ENCODE measurements at regions not wholly inside any gene's neighbourhood (a gene's known extent, or its start where the extent isn't known, plus 50 kb on each side); places are given as distances from the start of the nearest gene placed in this dataset.

DNA sequence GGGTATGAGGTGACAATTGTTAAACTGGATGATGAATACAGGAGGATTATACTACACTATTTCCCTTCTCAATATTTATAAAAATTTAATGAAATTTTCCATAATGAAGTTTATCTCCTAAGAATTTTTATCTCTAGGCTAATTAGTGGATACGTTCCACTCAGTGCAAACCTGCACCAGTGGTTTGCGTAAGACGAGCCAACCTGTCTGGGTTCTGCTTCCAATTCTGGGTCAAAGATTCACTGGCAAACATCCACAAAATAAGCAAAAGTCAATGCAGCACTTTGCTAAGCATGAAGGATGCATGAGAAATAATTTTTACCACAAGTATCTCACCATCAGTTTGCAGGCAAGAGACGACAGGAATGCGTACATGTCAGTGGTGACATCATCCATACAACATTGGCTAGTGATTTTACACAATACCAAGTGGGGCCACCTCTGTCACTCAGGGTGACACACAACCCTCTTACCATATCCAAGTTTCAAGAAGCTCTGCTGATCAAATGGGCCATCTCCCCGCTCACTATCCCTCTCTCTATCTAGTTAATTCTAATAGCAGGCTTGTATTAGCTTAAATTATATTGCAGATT lies 51.7 kb downstream of the FAM50B start:
- Histone ChIP-seq H3K4me3 (ENCODE audit: low read depth, low read length) (no peak overlapping the region), H3K9ac (ENCODE audit: low read depth, low read length) (no peak overlapping the region), H3K27me3 (ENCODE audit: control insufficient read depth, insufficient read depth, low read length) (no peaks in the 10 kb centered on the region), H3K36me3 (ENCODE audit: control insufficient read depth, insufficient read depth, low read length) (no peaks in the 10 kb centered on the region), H3K4me1 (ENCODE audit: control insufficient read depth, insufficient read depth, low read length) (peaks cover 3% of the 10 kb centered on the region), H3K9me3 (ENCODE audit: control insufficient read depth, insufficient read depth, low read length) (no peaks in the 10 kb centered on the region)

DNA sequence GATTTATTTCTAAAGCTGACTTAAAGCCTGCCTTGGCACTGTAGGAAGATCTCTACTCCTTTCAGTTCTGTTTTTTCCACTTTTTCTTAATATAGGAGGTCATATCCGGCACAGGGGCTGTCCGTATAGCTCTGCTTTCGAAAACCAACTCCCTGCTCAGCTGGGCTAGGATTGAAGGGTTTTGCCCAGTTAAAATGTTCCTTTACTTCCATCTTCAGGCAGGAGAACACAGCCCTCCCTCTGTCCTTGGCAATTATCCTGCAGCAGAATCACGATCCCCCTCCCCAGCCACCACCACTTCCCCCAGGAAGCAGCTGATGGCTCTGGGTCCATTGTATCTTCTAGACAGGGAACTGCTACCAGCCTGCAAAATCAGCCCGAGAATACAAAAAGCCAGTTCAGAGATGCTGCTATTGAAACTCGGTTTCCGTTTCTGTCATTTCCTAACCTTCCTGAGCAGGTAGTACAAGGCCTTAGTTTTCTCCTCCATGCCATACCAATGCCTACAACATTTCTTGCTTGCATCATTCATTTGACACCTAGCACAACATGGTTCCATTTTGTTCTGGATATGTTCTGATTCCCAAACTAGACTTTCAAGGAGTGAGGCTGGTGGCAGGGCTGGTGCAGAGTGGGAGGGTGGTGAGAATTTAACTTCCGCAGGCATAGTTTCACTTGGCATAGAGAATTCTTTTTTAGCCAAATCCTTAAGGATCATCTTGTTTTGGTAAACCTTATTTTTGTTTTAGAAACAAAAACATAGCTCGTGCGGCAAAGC lies 53.9 kb downstream of the FAM50B start:
- H3K27me3 ChIP-seq (ENCODE audit: control insufficient read depth, insufficient read depth, low read length), result peaks cover 2% of the 10 kb centered on the region
- H3K9ac ChIP-seq (ENCODE audit: low read depth, low read length), result no peak overlapping the region
- H3K36me3 ChIP-seq (ENCODE audit: control insufficient read depth, insufficient read depth, low read length), result no peaks in the 10 kb centered on the region
- no peak overlapping the region for H3K4me3 ChIP-seq (ENCODE audit: low read depth, low read length)
- H3K4me1 ChIP-seq (ENCODE audit: control insufficient read depth, insufficient read depth, low read length), result peaks cover 10% of the 10 kb centered on the region
- no peaks in the 10 kb centered on the region for H3K9me3 ChIP-seq (ENCODE audit: control insufficient read depth, insufficient read depth, low read length)

GRCh38 chr6:3904518-3904917 lies 55.3 kb downstream of the FAM50B start:
- no peaks in the 10 kb centered on the region for H3K36me3 ChIP-seq (ENCODE audit: control insufficient read depth, insufficient read depth, low read length)
- H3K4me3 ChIP-seq (ENCODE audit: low read depth, low read length), result no peak overlapping the region
- peaks cover 3% of the 10 kb centered on the region for H3K27me3 ChIP-seq (ENCODE audit: control insufficient read depth, insufficient read depth, low read length)
- peaks cover 10% of the 10 kb centered on the region for H3K4me1 ChIP-seq (ENCODE audit: control insufficient read depth, insufficient read depth, low read length)
- H3K9me3 ChIP-seq (ENCODE audit: control insufficient read depth, insufficient read depth, low read length), result no peaks in the 10 kb centered on the region
- no peak overlapping the region for H3K9ac ChIP-seq (ENCODE audit: low read depth, low read length)

GRCh38 chr6:3905945-3906845 lies 57.0 kb downstream of the FAM50B start:
- Histone ChIP-seq H3K9me3 (ENCODE audit: control insufficient read depth, insufficient read depth, low read length) (no peaks in the 10 kb centered on the region), H3K36me3 (ENCODE audit: control insufficient read depth, insufficient read depth, low read length) (no peaks in the 10 kb centered on the region), H3K4me1 (ENCODE audit: control insufficient read depth, insufficient read depth, low read length) (peaks cover 10% of the 10 kb centered on the region), H3K9ac (ENCODE audit: low read depth, low read length) (no peak overlapping the region), H3K27me3 (ENCODE audit: control insufficient read depth, insufficient read depth, low read length) (peaks cover 3% of the 10 kb centered on the region), H3K4me3 (ENCODE audit: low read depth, low read length) (no peak overlapping the region)

GRCh38 chr6:3906846-3907151 lies 57.6 kb downstream of the FAM50B start:
- H3K9ac ChIP-seq (ENCODE audit: low read depth, low read length), result no peak overlapping the region
- no peak overlapping the region for H3K4me3 ChIP-seq (ENCODE audit: low read depth, low read length)

GRCh38 chr6:3908223-3908622 lies 59.0 kb downstream of the FAM50B start:
- no peak overlapping the region for H3K4me3 ChIP-seq (ENCODE audit: low read depth, low read length)
- no peaks in the 10 kb centered on the region for H3K36me3 ChIP-seq (ENCODE audit: control insufficient read depth, insufficient read depth, low read length)
- no peak overlapping the region for H3K9ac ChIP-seq (ENCODE audit: low read depth, low read length)
- H3K4me1 ChIP-seq (ENCODE audit: control insufficient read depth, insufficient read depth, low read length), result peaks cover 10% of the 10 kb centered on the region
- H3K9me3 ChIP-seq (ENCODE audit: control insufficient read depth, insufficient read depth, low read length), result no peaks in the 10 kb centered on the region
- peaks cover 3% of the 10 kb centered on the region for H3K27me3 ChIP-seq (ENCODE audit: control insufficient read depth, insufficient read depth, low read length)

More at GRCh38 chr6:3906846-3907151, 57.6 kb downstream of the FAM50B start:
- H3K36me3 ChIP-seq (ENCODE audit: control insufficient read depth, insufficient read depth, low read length), result no peaks in the 10 kb centered on the region
- H3K9me3 ChIP-seq (ENCODE audit: control insufficient read depth, insufficient read depth, low read length), result no peaks in the 10 kb centered on the region
- H3K27me3 ChIP-seq (ENCODE audit: control insufficient read depth, insufficient read depth, low read length), result peaks cover 3% of the 10 kb centered on the region
- peaks cover 10% of the 10 kb centered on the region for H3K4me1 ChIP-seq (ENCODE audit: control insufficient read depth, insufficient read depth, low read length)

DNA sequence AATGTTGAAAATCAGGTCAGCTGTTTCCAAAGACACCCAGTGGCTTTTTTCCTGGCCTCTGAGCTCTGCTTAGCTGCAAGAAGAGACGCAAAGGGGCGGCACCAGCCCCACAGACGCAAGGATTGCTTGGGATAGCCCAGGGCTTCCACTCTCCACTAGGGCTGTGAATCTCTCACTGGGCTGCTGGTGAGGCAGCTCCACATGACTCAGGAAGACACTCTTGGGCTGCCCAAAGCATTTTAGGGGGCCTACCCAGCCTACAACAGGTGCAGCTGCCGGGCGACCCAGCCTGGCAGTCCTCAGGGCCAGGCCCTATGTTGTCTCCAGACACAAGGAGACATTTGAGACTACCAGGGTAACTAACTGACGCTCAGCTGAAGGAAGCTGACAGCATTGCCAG lies 59.8 kb downstream of the FAM50B start:
- Histone ChIP-seq H3K27me3 (ENCODE audit: control insufficient read depth, insufficient read depth, low read length) (peaks cover 3% of the 10 kb centered on the region), H3K9me3 (ENCODE audit: control insufficient read depth, insufficient read depth, low read length) (no peaks in the 10 kb centered on the region), H3K9ac (ENCODE audit: low read depth, low read length) (no peak overlapping the region), H3K4me3 (ENCODE audit: low read depth, low read length) (no peak overlapping the region), H3K4me1 (ENCODE audit: control insufficient read depth, insufficient read depth, low read length) (peaks cover 10% of the 10 kb centered on the region), H3K36me3 (ENCODE audit: control insufficient read depth, insufficient read depth, low read length) (no peaks in the 10 kb centered on the region)

DNA sequence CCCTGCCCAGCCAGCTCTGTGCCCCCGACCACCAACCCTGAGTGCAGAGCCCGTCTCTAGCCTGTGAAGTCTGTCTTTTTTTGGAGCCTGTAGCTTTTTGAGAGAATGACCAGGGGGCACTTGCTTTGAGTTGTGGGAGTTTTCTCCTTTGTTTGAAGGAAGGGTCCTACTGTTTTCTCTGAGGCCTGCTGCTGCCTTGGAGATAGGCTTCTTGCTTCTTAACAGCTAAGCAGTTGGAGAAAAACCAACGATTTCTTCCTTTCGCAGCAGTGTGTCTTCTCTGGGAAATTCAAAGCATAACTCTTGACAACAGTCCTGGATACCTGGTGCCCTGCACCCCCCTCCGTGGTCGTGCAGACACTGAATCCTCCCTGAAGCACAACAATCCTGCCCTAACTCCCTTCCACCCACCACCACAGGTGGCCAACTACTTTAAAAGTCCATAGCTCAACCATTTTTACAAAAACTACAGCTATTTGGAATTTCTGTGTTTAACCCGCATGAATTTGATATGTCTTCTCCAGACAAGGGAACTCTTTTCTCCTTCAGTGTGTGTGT lies 61.0 kb downstream of the FAM50B start:
- no peaks in the 10 kb centered on the region for H3K36me3 ChIP-seq (ENCODE audit: control insufficient read depth, insufficient read depth, low read length)
- H3K9ac ChIP-seq (ENCODE audit: low read depth, low read length), result no peak overlapping the region
- H3K4me3 ChIP-seq (ENCODE audit: low read depth, low read length), result no peak overlapping the region
- H3K9me3 ChIP-seq (ENCODE audit: control insufficient read depth, insufficient read depth, low read length), result no peaks in the 10 kb centered on the region
- peaks cover 3% of the 10 kb centered on the region for H3K27me3 ChIP-seq (ENCODE audit: control insufficient read depth, insufficient read depth, low read length)
- H3K4me1 ChIP-seq (ENCODE audit: control insufficient read depth, insufficient read depth, low read length), result peaks cover 10% of the 10 kb centered on the region

- Histone ChIP-seq H3K9me3 (ENCODE audit: control insufficient read depth, insufficient read depth, low read length) (no peaks in the 10 kb centered on the region), H3K36me3 (ENCODE audit: control insufficient read depth, insufficient read depth, low read length) (no peaks in the 10 kb centered on the region), H3K4me3 (ENCODE audit: low read depth, low read length) (no peak overlapping the region), H3K27me3 (ENCODE audit: control insufficient read depth, insufficient read depth, low read length) (peaks cover 3% of the 10 kb centered on the region), H3K9ac (ENCODE audit: low read depth, low read length) (no peak overlapping the region), H3K4me1 (ENCODE audit: control insufficient read depth, insufficient read depth, low read length) (peaks cover 5% of the 10 kb centered on the region)
These were observed 62.0 kb downstream of the FAM50B start for GRCh38 chr6:3911130-3911529.

DNA sequence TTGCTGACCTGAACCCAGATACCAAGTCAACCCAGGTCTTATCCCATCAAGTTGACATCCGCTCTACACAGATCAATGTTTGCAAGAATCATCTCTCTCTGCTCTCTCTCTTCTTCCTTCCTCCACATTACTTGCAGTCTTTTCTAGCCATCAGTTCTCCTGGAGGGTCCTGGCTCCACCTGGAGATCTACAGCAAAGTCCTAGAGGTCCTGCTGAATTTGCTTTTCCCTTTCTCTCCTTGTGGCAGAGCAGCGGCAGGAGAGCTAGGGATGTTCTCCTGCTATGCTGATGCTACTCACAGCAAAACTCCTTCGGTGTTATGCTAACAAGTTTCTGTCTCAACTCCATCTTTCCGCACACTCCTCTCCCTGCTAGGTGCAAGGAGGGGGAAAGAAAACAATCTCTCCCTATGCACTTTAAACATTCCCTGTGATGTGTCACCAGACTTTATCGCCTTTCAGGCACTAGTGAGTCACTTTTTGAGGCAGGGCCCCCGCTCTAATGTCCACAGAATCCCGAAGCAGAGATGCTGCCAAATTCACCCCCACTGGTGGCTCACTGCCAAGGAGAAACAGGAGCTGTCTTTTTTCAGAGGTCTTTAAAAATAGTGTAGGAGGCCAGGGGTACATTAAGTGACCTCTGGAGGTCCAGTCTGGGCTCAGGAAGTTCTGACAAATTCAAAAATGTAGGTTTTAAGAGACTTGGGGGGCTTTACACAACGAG lies 62.6 kb downstream of the FAM50B start:
- Histone ChIP-seq H3K36me3 (ENCODE audit: control insufficient read depth, insufficient read depth, low read length) (no peaks in the 10 kb centered on the region), H3K27me3 (ENCODE audit: control insufficient read depth, insufficient read depth, low read length) (peaks cover 3% of the 10 kb centered on the region), H3K4me3 (ENCODE audit: low read depth, low read length) (no peak overlapping the region), H3K4me1 (ENCODE audit: control insufficient read depth, insufficient read depth, low read length) (peaks cover 2% of the 10 kb centered on the region), H3K9ac (ENCODE audit: low read depth, low read length) (no peak overlapping the region), H3K9me3 (ENCODE audit: control insufficient read depth, insufficient read depth, low read length) (no peaks in the 10 kb centered on the region)

GRCh38 chr6:3912361-3913076 lies 63.3 kb downstream of the FAM50B start:
- no peaks in the 10 kb centered on the region for H3K9me3 ChIP-seq (ENCODE audit: control insufficient read depth, insufficient read depth, low read length)
- no peaks in the 10 kb centered on the region for H3K4me1 ChIP-seq (ENCODE audit: control insufficient read depth, insufficient read depth, low read length)
- H3K27me3 ChIP-seq (ENCODE audit: control insufficient read depth, insufficient read depth, low read length), result peaks cover 3% of the 10 kb centered on the region
- no peaks in the 10 kb centered on the region for H3K36me3 ChIP-seq (ENCODE audit: control insufficient read depth, insufficient read depth, low read length)
- no peak overlapping the region for H3K9ac ChIP-seq (ENCODE audit: low read depth, low read length)
- no peak overlapping the region for H3K4me3 ChIP-seq (ENCODE audit: low read depth, low read length)

All from iPS-15b (cell line).